SH-SY5Y (cell line): ENCODE measurements at regions not wholly inside any gene's neighbourhood (a gene's known extent, or its start where the extent isn't known, plus 50 kb on each side); places are given as distances from the start of the nearest gene placed in this dataset.

Source experiments
- GATA2 ChIP-seq: IDR thresholded peaks from 2 replicates; pipeline ENCODE4 v1.6.1; 2011; ENCODE audit warnings: mild to moderate bottlenecking, low read depth, low read length
- GATA3 ChIP-seq: IDR thresholded peaks from 2 replicates; pipeline ENCODE4 v1.6.1; 2011; ENCODE audit warnings: low read depth, mild to moderate bottlenecking, low read length, moderate library complexity

- TF ChIP-seq GATA2 (no peak), GATA3 (no peak)
These were observed 77.8 kb downstream of the NCR2 start for GRCh38 chr6:41413250-41413649.
